HG03159 (cell line): ENCODE measurements at regions not wholly inside any gene's neighbourhood (a gene's known extent, or its start where the extent isn't known, plus 50 kb on each side); places are given as distances from the start of the nearest gene placed in this dataset.
"Not testable (repeated sequence)": the region's sequence is repeated elsewhere in the genome, so short reads cannot be mapped to it uniquely, and the experiment has no call there.

ENCODE experiments used
- ATAC-seq: cut with Tn5 transposase; IDR thresholded peaks from one replicate; pipeline ENCODE4 v1.9.1; 2021; ENCODE audit warnings: mild to moderate bottlenecking, moderate library complexity; ENCODE audit not compliant: unreplicated experiment

GRCh38 chr21:14321042-14321441, 61.9 kb downstream of the HSPA13 start:
- ATAC-seq, result no peak

- ATAC-seq, result no peak
These were observed 63.1 kb downstream of the HSPA13 start for GRCh38 chr21:14319805-14320204.

GRCh38 chr21:14318578-14318977, 64.4 kb downstream of the HSPA13 start:
- no peak for ATAC-seq

GRCh38 chr21:14317507-14317906, 65.4 kb downstream of the HSPA13 start:
- no peak for ATAC-seq

GRCh38 chr21:14313300-14313699, 69.6 kb downstream of the HSPA13 start:
- ATAC-seq, result no peak

DNA sequence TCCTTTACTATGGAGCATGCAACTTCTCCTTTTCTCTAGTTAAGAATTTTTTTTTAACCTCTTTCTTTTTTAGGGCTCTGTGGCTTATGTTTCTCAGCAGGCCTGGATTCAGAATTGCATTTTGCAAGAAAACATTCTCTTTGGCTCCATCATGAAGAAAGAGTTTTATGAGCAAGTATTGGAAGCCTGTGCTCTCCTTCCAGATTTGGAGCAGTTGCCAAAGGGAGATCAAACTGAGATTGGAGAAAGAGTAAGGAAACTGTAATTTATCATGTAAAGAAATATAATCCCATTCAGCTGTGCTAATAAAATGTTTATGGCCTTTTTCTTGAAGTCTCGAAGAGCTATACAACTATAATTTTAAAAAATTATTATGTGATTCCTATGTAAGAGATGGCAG, 70.1 kb downstream of the HSPA13 start:
- ATAC-seq, result no peak

DNA sequence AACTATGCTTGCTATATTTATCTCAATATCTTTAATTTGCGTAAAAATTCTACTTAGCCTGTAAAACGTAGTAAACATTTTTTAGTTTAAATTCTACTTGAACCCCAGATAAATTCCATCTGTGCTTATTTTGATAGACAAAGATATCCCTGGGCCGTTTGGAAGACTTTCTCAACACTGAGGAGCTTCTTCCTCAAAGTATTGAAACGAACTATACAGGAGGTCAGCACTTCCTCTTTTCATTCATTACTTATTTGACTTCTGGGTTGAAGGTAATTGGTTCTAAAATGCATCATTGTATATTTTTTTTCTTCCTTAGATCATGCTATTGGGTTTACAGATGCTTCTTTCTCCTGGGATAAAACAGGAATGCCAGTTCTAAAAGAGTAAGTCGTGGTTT, 74.7 kb downstream of the HSPA13 start:
- ATAC-seq, result peak; percentile 73

DNA sequence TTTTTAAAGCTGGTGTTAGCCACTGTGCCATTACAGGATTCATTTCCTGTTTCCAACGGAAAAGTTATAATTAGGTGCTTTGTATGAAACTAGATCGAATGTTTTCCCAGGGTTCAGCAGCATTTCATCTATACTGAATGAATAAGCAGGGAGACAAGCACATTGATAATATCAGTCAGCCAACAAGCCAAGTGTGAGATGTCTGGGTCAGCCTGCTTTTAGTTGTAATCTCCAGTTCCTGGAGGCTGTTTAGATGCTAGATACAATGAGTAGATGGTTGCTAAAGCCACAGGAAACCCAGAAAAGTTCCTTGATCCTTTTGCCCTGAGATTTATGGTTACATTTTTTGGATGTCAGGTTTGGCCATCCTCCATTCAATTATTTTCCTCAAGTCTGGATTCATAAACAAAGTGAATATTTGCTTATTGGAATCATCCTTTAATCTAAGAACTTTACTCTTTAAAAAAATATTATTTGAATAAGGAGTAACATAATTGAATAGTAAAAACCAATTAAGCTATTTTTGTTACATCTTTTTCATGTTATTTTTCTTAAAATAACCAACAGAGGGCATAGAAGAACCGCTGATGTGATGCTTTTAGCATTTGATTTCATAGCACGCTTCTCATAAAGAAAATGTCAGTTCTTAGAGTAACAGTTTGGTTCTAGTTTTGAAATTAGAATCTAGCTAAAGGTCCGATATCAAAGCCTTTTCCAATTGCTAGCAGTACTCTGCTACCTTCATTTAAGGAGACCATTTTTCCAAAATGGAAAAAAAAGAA, 76.6 kb downstream of the HSPA13 start:
- ATAC-seq, result no peak

DNA sequence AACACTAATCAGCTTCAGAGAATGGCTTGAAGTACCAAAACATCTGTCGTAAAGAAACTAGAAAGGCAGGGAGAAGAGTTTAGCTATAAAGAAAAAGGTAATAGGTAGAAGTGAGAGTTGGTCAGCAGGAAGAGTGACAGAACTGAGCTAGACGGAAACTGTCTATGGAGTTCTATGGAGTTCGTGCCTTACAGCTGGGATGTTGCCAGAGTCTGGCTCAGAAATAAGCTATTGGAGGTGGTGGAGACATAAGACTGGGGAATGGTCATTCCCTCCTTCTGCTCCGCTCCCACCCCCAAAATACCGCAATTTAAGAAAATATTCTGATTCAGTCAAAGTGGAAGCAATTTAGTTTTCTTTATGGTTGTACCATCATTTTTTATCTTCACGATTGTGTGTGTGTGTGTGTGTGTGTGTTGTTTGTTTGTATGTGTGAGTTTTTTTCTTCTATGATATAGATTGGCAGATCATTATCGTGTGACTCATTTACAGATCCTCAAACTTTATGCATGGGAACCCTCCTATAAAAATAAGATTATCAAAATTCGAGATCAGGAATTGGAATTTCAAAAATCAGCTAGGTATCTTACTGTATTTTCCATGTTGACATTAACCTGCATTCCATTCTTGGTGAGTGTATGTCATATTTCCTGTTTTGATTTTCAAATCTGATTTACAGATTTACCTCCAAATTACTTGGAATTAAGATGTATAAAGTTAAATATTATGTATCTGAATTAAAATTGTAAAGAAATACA, 79.0 kb downstream of the HSPA13 start:
- ATAC-seq, result no peak

- no peak for ATAC-seq
These were observed 82.9 kb downstream of the HSPA13 start for GRCh38 chr21:14300074-14300473.

GRCh38 chr21:14290576-14290975, 74.6 kb downstream of the RBM11 start:
- ATAC-seq, result no peak

DNA sequence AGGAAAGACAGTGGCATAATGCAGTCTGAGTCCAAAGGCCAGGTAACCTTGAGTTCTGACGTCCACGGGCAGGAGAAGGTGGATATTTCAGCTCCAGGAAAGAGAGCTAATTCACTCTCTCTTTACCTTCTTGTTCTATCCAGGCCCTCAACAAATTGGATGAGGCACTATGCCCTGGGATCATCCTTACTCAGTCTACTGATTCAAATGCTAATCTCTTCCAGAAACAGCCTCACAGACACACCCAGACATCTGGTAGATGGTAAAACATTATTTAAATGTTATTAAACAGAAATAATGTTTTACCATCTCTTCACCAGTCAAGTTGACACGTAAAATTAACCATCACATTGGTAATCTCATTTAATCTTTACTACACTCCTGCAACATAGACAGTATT, 73.0 kb downstream of the RBM11 start:
- ATAC-seq, result no peak

DNA sequence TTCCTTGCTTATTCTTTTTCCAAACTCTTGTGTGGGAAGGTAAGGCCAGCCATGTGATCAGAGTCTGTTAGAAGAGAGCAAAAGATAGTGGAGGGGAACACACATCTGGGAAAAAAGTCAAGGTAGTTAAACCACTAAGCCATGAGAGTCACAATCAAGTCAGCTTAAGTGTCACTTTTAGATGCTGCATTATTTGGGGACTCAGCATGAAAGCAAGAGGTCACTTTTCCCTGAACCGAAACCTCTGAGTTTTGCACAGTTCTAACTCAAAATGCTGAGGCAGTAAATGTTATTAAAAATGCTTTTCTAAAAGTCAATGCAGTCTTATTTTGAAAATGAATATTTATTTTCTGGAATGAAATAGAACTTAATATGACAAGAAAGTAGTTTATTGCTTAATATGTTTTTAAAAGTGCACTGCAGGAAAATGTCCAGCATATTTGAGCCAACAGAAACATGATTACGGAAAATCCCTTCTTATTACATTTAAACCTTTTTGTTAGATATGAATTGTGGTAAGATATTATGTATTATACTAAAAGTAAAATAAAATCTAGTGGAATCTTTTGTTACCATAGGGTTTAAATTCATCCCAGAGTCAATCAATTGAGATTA, 69.3 kb downstream of the RBM11 start:
- ATAC-seq, result no peak

DNA sequence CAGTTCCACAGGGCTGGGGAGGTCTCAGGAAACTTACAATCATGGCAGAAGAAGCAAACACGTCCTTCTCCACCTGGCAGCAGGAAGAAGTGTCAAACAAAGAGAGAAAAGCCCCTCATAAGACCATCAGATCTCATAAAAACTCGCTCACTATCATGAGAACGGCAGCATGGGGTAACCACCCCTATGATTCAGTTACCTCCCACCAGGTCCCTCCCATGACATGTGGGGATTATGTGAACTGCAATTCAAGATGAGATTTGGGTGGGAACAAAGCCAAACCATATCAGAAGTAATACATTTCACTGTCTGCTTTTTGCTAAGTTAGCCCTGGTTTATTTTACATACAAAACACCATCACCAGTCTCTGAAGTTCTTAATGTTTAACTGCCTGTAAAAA, 68.5 kb downstream of the RBM11 start:
- ATAC-seq, result no peak

- ATAC-seq, result not testable (repeated sequence)
These were observed 65.4 kb downstream of the RBM11 start for GRCh38 chr21:14281188-14281900.
